ENCODE measurements at regions not wholly inside any gene's neighbourhood (a gene's known extent, or its start where the extent isn't known, plus 50 kb on each side); places are given as distances from the start of the nearest gene placed in this dataset.

- TF ChIP-seq EP300 (IDR thresholded peaks at IDR 0.05), result no peak
- TF ChIP-seq POLR2AphosphoS5 (IDR thresholded peaks at IDR 0.05), result no peak
- Histone ChIP-seq H3K4me1 (no peaks in the 10 kb centered on the region), H3K9me3 (peaks cover 0 to 22% (median 18%) of the 10 kb centered on the region in 4 donors), H3K27me3 (peaks cover 0 to 38% (median 0%) of the 10 kb centered on the region in 4 donors), H3K36me3 (no peaks in the 10 kb centered on the region), H3K4me3 (no peak overlapping the region), H3K27ac (replicated peaks in 1 of 4) (no peak overlapping the region)
- intact Hi-C loops (cut with DNase I), result no loop called here
- 72% methylated on average over 11 of the region's 13 CpGs for WGBS
- DNase-seq (ENCODE audit: extremely low spot score), result no peak
Measured at GRCh38 chr7:155198901-155199845, 98.5 kb upstream of the INSIG1 start.

GRCh38 chr7:155201325-155202087, 96.2 kb upstream of the INSIG1 start:
- no peak for TF ChIP-seq POLR2A (IDR thresholded peaks at IDR 0.05; ENCODE audit: low read depth)
- no peak for TF ChIP-seq EP300 (IDR thresholded peaks at IDR 0.05)
- no peak for TF ChIP-seq CTCF (IDR thresholded peaks at IDR 0.05)
- TF ChIP-seq POLR2AphosphoS5 (IDR thresholded peaks at IDR 0.05), result no peak
- H3K4me3 ChIP-seq, result no peak overlapping the region
- no peaks in the 10 kb centered on the region for H3K4me1 ChIP-seq
- no peaks in the 10 kb centered on the region for H3K36me3 ChIP-seq
- no peak for DNase-seq (ENCODE audit: extremely low spot score)
- H3K27ac ChIP-seq (replicated peaks in 1 of 4), result no peak overlapping the region
- peaks cover 0 to 51% (median 0%) of the 10 kb centered on the region in 4 donors for H3K27me3 ChIP-seq
- intact Hi-C loops (cut with DNase I), result no loop called here
- WGBS, result 93% methylated on average over 15 of the region's 17 CpGs
- peaks cover 0 to 7% (median 7%) of the 10 kb centered on the region in 4 donors for H3K9me3 ChIP-seq

- peaks cover 0 to 51% (median 0%) of the 10 kb centered on the region in 4 donors for H3K27me3 ChIP-seq
- no peaks in the 10 kb centered on the region for H3K4me1 ChIP-seq
- intact Hi-C loops (cut with DNase I), result no loop called here
- no peak overlapping the region for H3K4me3 ChIP-seq
- no peaks in the 10 kb centered on the region for H3K9me3 ChIP-seq
- WGBS, result 93% methylated on average over 13 of the region's 15 CpGs
- no peak for TF ChIP-seq CTCF (IDR thresholded peaks at IDR 0.05)
- H3K36me3 ChIP-seq, result no peaks in the 10 kb centered on the region
- DNase-seq (ENCODE audit: extremely low spot score), result no peak
- H3K27ac ChIP-seq (replicated peaks in 1 of 4), result no peak overlapping the region
Measured at GRCh38 chr7:155202106-155202871, 95.4 kb upstream of the INSIG1 start.

- DNase-seq (ENCODE audit: extremely low spot score), result no peak
- Histone ChIP-seq H3K9me3 (no peaks in the 10 kb centered on the region), H3K27me3 (peaks cover 0 to 48% (median 0%) of the 10 kb centered on the region in 4 donors), H3K4me3 (no peak overlapping the region), H3K27ac (replicated peaks in 1 of 4) (no peak overlapping the region), H3K4me1 (no peaks in the 10 kb centered on the region), H3K36me3 (no peaks in the 10 kb centered on the region)
- no peak for TF ChIP-seq POLR2A (IDR thresholded peaks at IDR 0.05; ENCODE audit: low read depth)
- no peak for TF ChIP-seq POLR2AphosphoS5 (IDR thresholded peaks at IDR 0.05)
- TF ChIP-seq EP300 (IDR thresholded peaks at IDR 0.05), result no peak
- TF ChIP-seq CTCF (IDR thresholded peaks at IDR 0.05), result no peak
- WGBS, result 63% methylated on average over 10 of the region's 17 CpGs
- intact Hi-C loops (cut with DNase I), result no loop called here
Measured at GRCh38 chr7:155203059-155203881, 94.4 kb upstream of the INSIG1 start.
